ENCODE measurements at regions not wholly inside any gene's neighbourhood (a gene's known extent, or its start where the extent isn't known, plus 50 kb on each side); places are given as distances from the start of the nearest gene placed in this dataset.

GRCh38 chr4:31156221-31156620 is 436.1 kb downstream of the PCDH7 start:
- TF ChIP-seq EZH2 (IDR thresholded peaks at IDR 0.05; ENCODE audit: insufficient read depth, poor library complexity, severe bottlenecking) (no peak), EZH2phosphoT487 (IDR thresholded peaks at IDR 0.05; ENCODE audit: insufficient read depth, low read depth) (no peak)
